Neural progenitor cell (in vitro differentiated cells): ENCODE measurements at regions not wholly inside any gene's neighbourhood (a gene's known extent, or its start where the extent isn't known, plus 50 kb on each side); places are given as distances from the start of the nearest gene placed in this dataset.

Experiments
- CTCF ChIP-seq: fragments of 200-600 bp; sonication (generic); IDR thresholded peaks from 2 replicates; pipeline ENCODE4 v1.5.1; 2017; ENCODE audit warnings: antibody characterized with exemption, mild to moderate bottlenecking
- EZH2 ChIP-seq: fragments of 200-600 bp; sonication (generic); IDR thresholded peaks from 2 replicates; pipeline ENCODE4 v1.6.1; 2017; ENCODE audit warnings: antibody characterized with exemption, mild to moderate bottlenecking, moderate library complexity
- EZH2phosphoT487 ChIP-seq: fragments of 200-600 bp; sonication (generic); IDR thresholded peaks from 2 replicates; pipeline ENCODE4 v1.6.1; 2017; ENCODE audit warnings: antibody characterized with exemption

GRCh38 chr13:56736966-56737365 lies 403.8 kb upstream of the PRR20A start:
- TF ChIP-seq CTCF (no peak), EZH2 (no peak), EZH2phosphoT487 (no peak)
